ENCODE measurements at regions not wholly inside any gene's neighbourhood (a gene's known extent, or its start where the extent isn't known, plus 50 kb on each side); places are given as distances from the start of the nearest gene placed in this dataset.

GRCh38 chr11:115766561-115766960 is 262.3 kb upstream of the CADM1 start:
- ChIA-PET CTCF (no interaction called here), POLR2A (ENCODE audit: low non-redundant PET) (interaction anchor here (0.7 kb wide), 1 partner anchor 21 kb away, joined by 3 read pairs; no protein-coding TSS in a partner anchor)
- H3K27ac ChIP-seq, result peak overlapping the region; percentile 81
- TF ChIP-seq CTCF (conservative IDR thresholded peaks at IDR 0.05; ENCODE audit: low read depth), result no peak
- no peak for DNase-seq (ENCODE audit: low spot score)

GRCh38 chr11:115765803-115766239 is 261.6 kb upstream of the CADM1 start:
- ChIA-PET CTCF (no interaction called here), POLR2A (ENCODE audit: low non-redundant PET) (interaction anchor here (0.7 kb wide), 1 partner anchor 22 kb away, joined by 3 read pairs; no protein-coding TSS in a partner anchor)
- TF ChIP-seq CTCF (conservative IDR thresholded peaks at IDR 0.05; ENCODE audit: low read depth), result no peak
- DNase-seq (ENCODE audit: low spot score), result peak; percentile 13
- H3K27ac ChIP-seq, result peak overlapping the region; percentile 81

- no peak for DNase-seq (ENCODE audit: low spot score)
- ChIA-PET POLR2A (ENCODE audit: low non-redundant PET) (no interaction called here), CTCF (interaction anchor here (1.2 kb wide), 1 partner anchor 9 kb away, joined by 3 read pairs; no protein-coding TSS in a partner anchor)
- TF ChIP-seq CTCF (conservative IDR thresholded peaks at IDR 0.05; ENCODE audit: low read depth), result no peak
- no peak overlapping the region for H3K27ac ChIP-seq
Measured at GRCh38 chr11:115764176-115764575, 260.0 kb upstream of the CADM1 start.

GRCh38 chr11:115761817-115762216 is 257.6 kb upstream of the CADM1 start:
- ChIA-PET CTCF (no interaction called here), POLR2A (ENCODE audit: low non-redundant PET) (interaction anchor here (0.6 kb wide), 1 partner anchor 222 kb away, joined by 3 read pairs; no protein-coding TSS in a partner anchor)
- H3K27ac ChIP-seq, result peak overlapping the region; percentile 40
- no peak for DNase-seq (ENCODE audit: low spot score)
- no peak for TF ChIP-seq CTCF (conservative IDR thresholded peaks at IDR 0.05; ENCODE audit: low read depth)

- no peak for DNase-seq (ENCODE audit: low spot score)
- H3K27ac ChIP-seq, result peak overlapping the region; percentile 40
- POLR2A ChIA-PET (ENCODE audit: low non-redundant PET), result no interaction called here
- CTCF ChIA-PET, result no interaction called here
- TF ChIP-seq CTCF (conservative IDR thresholded peaks at IDR 0.05; ENCODE audit: low read depth), result no peak
Measured at GRCh38 chr11:115761348-115761747, 257.1 kb upstream of the CADM1 start.

GRCh38 chr11:115760461-115761320 is 256.5 kb upstream of the CADM1 start:
- ChIA-PET POLR2A (ENCODE audit: low non-redundant PET) (no interaction called here), CTCF (no interaction called here)
- H3K27ac ChIP-seq, result peak overlapping the region; percentile 40
- TF ChIP-seq CTCF (conservative IDR thresholded peaks at IDR 0.05; ENCODE audit: low read depth), result no peak
- DNase-seq (ENCODE audit: low spot score), result no peak
